HG03378 (cell line): ENCODE measurements at regions not wholly inside any gene's neighbourhood (a gene's known extent, or its start where the extent isn't known, plus 50 kb on each side); places are given as distances from the start of the nearest gene placed in this dataset.

Experiments used
- ATAC-seq: cut with Tn5 transposase; IDR thresholded peaks from one replicate; pipeline ENCODE4 v1.9.1; 2021; ENCODE audit warnings: mild to moderate bottlenecking, moderate library complexity; ENCODE audit not compliant: unreplicated experiment

- ATAC-seq = no peak
Observed at GRCh38 chr1:177356674-177357435, 186.1 kb downstream of the BRINP2 start.

GRCh38 chr1:177355575-177355974, 184.8 kb downstream of the BRINP2 start:
- ATAC-seq = no peak

- ATAC-seq = no peak
Observed at GRCh38 chr1:177354247-177354646, 183.5 kb downstream of the BRINP2 start.

GRCh38 chr1:177351361-177352108, 180.8 kb downstream of the BRINP2 start:
- ATAC-seq = no peak

- ATAC-seq = no peak
Observed at GRCh38 chr1:177346790-177347359, 176.1 kb downstream of the BRINP2 start.

- ATAC-seq = no peak
Observed at GRCh38 chr1:177343445-177343844, 172.7 kb downstream of the BRINP2 start.

- ATAC-seq = no peak
Observed at GRCh38 chr1:177341773-177342172, 171.0 kb downstream of the BRINP2 start.

- ATAC-seq = no peak
Observed at GRCh38 chr1:177340601-177341067, 169.9 kb downstream of the BRINP2 start.

GRCh38 chr1:177338376-177338775, 167.6 kb downstream of the BRINP2 start:
- ATAC-seq = no peak

- no peak for ATAC-seq
Observed at GRCh38 chr1:177334903-177335302, 164.1 kb downstream of the BRINP2 start.

- no peak for ATAC-seq
Observed at GRCh38 chr1:177333936-177334595, 163.3 kb downstream of the BRINP2 start.
